ENCODE measurements at regions not wholly inside any gene's neighbourhood (a gene's known extent, or its start where the extent isn't known, plus 50 kb on each side); places are given as distances from the start of the nearest gene placed in this dataset.

DNA sequence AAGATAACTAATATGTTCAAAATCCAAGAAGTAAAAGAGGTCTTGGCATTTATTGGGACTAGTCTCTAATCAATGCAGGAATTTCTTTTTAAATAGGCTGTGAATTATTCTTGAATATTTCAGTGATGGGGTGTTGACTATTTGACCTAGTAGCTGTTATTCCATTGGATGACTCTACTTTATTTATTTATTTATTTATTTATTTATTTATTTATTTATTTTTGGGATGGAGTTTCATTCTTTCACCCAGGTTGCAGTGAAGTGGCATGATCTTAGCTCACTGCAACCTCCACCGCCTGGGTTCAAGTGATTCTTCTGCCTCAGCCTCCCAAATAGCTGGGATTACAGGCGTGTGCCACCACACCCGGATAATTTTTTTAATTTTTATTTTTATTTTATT lies 1227.8 kb downstream of the ZPLD1 start:
- TF ChIP-seq, protein P1, sequence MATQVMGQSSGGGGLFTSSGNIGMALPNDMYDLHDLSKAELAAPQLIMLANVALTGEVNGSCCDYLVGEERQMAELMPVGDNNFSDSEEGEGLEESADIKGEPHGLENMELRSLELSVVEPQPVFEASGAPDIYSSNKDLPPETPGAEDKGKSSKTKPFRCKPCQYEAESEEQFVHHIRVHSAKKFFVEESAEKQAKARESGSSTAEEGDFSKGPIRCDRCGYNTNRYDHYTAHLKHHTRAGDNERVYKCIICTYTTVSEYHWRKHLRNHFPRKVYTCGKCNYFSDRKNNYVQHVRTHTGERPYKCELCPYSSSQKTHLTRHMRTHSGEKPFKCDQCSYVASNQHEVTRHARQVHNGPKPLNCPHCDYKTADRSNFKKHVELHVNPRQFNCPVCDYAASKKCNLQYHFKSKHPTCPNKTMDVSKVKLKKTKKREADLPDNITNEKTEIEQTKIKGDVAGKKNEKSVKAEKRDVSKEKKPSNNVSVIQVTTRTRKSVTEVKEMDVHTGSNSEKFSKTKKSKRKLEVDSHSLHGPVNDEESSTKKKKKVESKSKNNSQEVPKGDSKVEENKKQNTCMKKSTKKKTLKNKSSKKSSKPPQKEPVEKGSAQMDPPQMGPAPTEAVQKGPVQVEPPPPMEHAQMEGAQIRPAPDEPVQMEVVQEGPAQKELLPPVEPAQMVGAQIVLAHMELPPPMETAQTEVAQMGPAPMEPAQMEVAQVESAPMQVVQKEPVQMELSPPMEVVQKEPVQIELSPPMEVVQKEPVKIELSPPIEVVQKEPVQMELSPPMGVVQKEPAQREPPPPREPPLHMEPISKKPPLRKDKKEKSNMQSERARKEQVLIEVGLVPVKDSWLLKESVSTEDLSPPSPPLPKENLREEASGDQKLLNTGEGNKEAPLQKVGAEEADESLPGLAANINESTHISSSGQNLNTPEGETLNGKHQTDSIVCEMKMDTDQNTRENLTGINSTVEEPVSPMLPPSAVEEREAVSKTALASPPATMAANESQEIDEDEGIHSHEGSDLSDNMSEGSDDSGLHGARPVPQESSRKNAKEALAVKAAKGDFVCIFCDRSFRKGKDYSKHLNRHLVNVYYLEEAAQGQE (IDR thresholded peaks at IDR 0.05; ENCODE audit: insufficient read depth in 1 of 2, low read depth in 2 of 2, low read length in 1 of 2), result no peak
- TF ChIP-seq SIN3A (IDR thresholded peaks at IDR 0.05; ENCODE audit: borderline replicate concordance, insufficient read depth, low read depth, low read length), result no peak
- TF ChIP-seq, protein P2, sequence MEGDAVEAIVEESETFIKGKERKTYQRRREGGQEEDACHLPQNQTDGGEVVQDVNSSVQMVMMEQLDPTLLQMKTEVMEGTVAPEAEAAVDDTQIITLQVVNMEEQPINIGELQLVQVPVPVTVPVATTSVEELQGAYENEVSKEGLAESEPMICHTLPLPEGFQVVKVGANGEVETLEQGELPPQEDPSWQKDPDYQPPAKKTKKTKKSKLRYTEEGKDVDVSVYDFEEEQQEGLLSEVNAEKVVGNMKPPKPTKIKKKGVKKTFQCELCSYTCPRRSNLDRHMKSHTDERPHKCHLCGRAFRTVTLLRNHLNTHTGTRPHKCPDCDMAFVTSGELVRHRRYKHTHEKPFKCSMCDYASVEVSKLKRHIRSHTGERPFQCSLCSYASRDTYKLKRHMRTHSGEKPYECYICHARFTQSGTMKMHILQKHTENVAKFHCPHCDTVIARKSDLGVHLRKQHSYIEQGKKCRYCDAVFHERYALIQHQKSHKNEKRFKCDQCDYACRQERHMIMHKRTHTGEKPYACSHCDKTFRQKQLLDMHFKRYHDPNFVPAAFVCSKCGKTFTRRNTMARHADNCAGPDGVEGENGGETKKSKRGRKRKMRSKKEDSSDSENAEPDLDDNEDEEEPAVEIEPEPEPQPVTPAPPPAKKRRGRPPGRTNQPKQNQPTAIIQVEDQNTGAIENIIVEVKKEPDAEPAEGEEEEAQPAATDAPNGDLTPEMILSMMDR (IDR thresholded peaks at IDR 0.05), result no peak
